K562 (cell line): ENCODE measurements at regions not wholly inside any gene's neighbourhood (a gene's known extent, or its start where the extent isn't known, plus 50 kb on each side); places are given as distances from the start of the nearest gene placed in this dataset.

Experiments used
- ATAC-seq: fragments of 200-7000 bp; cut with Tn5 transposase; 3 replicates; pipeline ENCODE4 v1.9.1; 2020; ENCODE audit warnings: moderate library complexity
- BruUV-seq: library from RNA; stranded (reverse); fragments of 400-500 nt; replicated peaks from 2 replicates; lab custom pipeline; 2021; lab: Mats Ljungman, UMichigan
- CTCF ChIA-PET: fragments of 300-600 bp; formaldehyde crosslinking; extraction: SDS; loops from one replicate; lab custom pipeline; 2021; ENCODE audit warnings: low intra/inter-chr PET ratio; lab: Yijun Ruan, JAX
- POLR2A ChIA-PET: fragments of 300-600, 350-650 bp; sonication (Branson Sonifier 250); formaldehyde crosslinking; extraction: SDS; loops from one replicate; lab custom pipeline; 2021; ENCODE audit warnings: antibody characterized with exemption, inconsistent platforms; lab: Yijun Ruan, JAX
- DNase-seq, 4 experiments: peaks; one replicate each; pipeline versions ENCODE4 v3.0.0 to v3.0.0-alpha.2; 2011 to 2018; ENCODE audit warnings: low spot score in 3 of 4, mixed read lengths in 3 of 4; ENCODE audit errors: extremely low read depth in 1 of 4
- FAIRE-seq: peaks from 2 replicates; lab custom pipeline; 2011; peaks lifted over from hg19 to GRCh38; lab: Jason Lieb, UNC
- H2AFZ ChIP-seq: 2 replicates; pipeline ENCODE4 v1.6.0; 2011; ENCODE audit warnings: low read depth, low read length, control low read depth, inconsistent platforms
- H3K27ac ChIP-seq: fragments of 200-600 bp; 3 replicates; pipeline ENCODE4 v1.8.0; 2011; ENCODE audit warnings: low read depth, mild to moderate bottlenecking, control low read depth, inconsistent platforms, low read length, moderate library complexity, mixed read lengths; ENCODE audit errors: extremely low read depth
- H3K27me3 ChIP-seq, 2 experiments: fragments of 300-600 bp in 1 of 2; 2 replicates in 1 of 2; 3 replicates in 1 of 2; pipeline versions ENCODE4 v1.6.0 to v1.8.0; 2011; ENCODE audit warnings: inconsistent platforms in 2 of 2, low read length in 2 of 2, mild to moderate bottlenecking in 1 of 2, mixed read lengths in 1 of 2, moderate library complexity in 1 of 2; ENCODE audit not compliant: control insufficient read depth in 2 of 2, insufficient read depth in 2 of 2
- H3K36me3 ChIP-seq: fragments of 300-600 bp; 3 replicates; pipeline ENCODE4 v1.8.0; 2011; ENCODE audit warnings: mild to moderate bottlenecking, low read length, inconsistent platforms; ENCODE audit not compliant: control insufficient read depth, insufficient read depth
- H3K4me1 ChIP-seq, 2 experiments: fragments of 200-600 bp in 1 of 2; replicated peaks in 1 of 2; 2 replicates in 1 of 2; 3 replicates in 1 of 2; pipeline versions ENCODE4 v1.5.1 to v1.8.0; 2011; ENCODE audit warnings: inconsistent platforms in 2 of 2, low read length in 2 of 2, mild to moderate bottlenecking in 1 of 2, mixed read lengths in 1 of 2, moderate library complexity in 1 of 2; ENCODE audit not compliant: control insufficient read depth in 2 of 2, insufficient read depth in 2 of 2
- H3K4me2 ChIP-seq: 2 replicates; pipeline ENCODE4 v1.6.1; 2011; ENCODE audit warnings: low read length, control low read depth, inconsistent platforms, mixed read lengths; ENCODE audit not compliant: insufficient read depth
- H3K4me3 ChIP-seq: fragments of 200-600 bp; sonication (generic), shearing (Covaris generic); 2 replicates; pipeline ENCODE4 v1.5.1; 2016; ENCODE audit warnings: control low read depth, inconsistent platforms
- H3K79me2 ChIP-seq: fragments of 200-600 bp; 3 replicates; pipeline ENCODE4 v1.8.0; 2011; ENCODE audit warnings: low read length, inconsistent platforms; ENCODE audit not compliant: control insufficient read depth, insufficient read depth
- H3K9ac ChIP-seq, 2 experiments: 2 replicates each; pipeline versions ENCODE4 v1.6.0 to v1.6.1; 2011; ENCODE audit warnings: low read depth in 2 of 2, low read length in 2 of 2, control low read depth in 1 of 2, inconsistent platforms in 1 of 2, mild to moderate bottlenecking in 1 of 2, mixed read lengths in 1 of 2; ENCODE audit not compliant: insufficient read depth in 1 of 2
- H3K9me1 ChIP-seq: one replicate; pipeline ENCODE4 v1.6.0; 2011; ENCODE audit warnings: inconsistent platforms, mild to moderate bottlenecking, low read length, moderate library complexity; ENCODE audit not compliant: control insufficient read depth, insufficient read depth
- H3K9me3 ChIP-seq: replicated peaks from 2 replicates; pipeline ENCODE4 v1.5.1; 2011; ENCODE audit warnings: low read depth, low read length, inconsistent platforms; ENCODE audit not compliant: control insufficient read depth, insufficient read depth
- H4K20me1 ChIP-seq: replicated peaks from 2 replicates; pipeline ENCODE4 v1.6.1; 2011; ENCODE audit warnings: low read length, inconsistent platforms, mixed read lengths; ENCODE audit not compliant: control insufficient read depth, insufficient read depth
- DNMT1 ChIP-seq: fragments of 450-650 bp; IDR thresholded peaks from 2 replicates; pipeline ENCODE4 v1.6.1; 2016; ENCODE audit warnings: antibody characterized with exemption, mild to moderate bottlenecking
- E2F1 ChIP-seq: sonication (generic); formaldehyde crosslinking; IDR thresholded peaks from 2 replicates; pipeline ENCODE4 v1.8.1; 2023; ENCODE audit warnings: mild to moderate bottlenecking, missing genetic modification reagents, moderate library complexity
- HNRNPUL1 ChIP-seq: fragments of 200-400 bp; formaldehyde crosslinking; IDR thresholded peaks from 2 replicates; pipeline ENCODE4 v1.6.1; 2017; ENCODE audit warnings: low read length
- KLF16 ChIP-seq: IDR thresholded peaks from 2 replicates; pipeline ENCODE4 v1.6.1; 2016; ENCODE audit warnings: antibody characterized with exemption
- NRF1 ChIP-seq, 2 experiments: fragments of 450-650 bp; IDR thresholded peaks in 1 of 2; conservative IDR thresholded peaks in 1 of 2; 2 replicates each; pipeline ENCODE4 v1.6.1; 2014; ENCODE audit warnings: mild to moderate bottlenecking in 2 of 2
- RBM22 ChIP-seq: fragments of 200-400 bp; formaldehyde crosslinking; IDR thresholded peaks from 2 replicates; pipeline ENCODE4 v1.6.1; 2018; ENCODE audit warnings: low read length, low read depth; ENCODE audit not compliant: poor library complexity, severe bottlenecking
- SNAPC5 ChIP-seq: fragments of 250-450 bp; sonication (Bioruptor Pico); IDR thresholded peaks from 2 replicates; pipeline ENCODE4 v1.8.0; 2021; ENCODE audit warnings: moderate library complexity, mild to moderate bottlenecking, inconsistent platforms
- TFAM ChIP-seq: fragments of 250-450 bp; sonication (Bioruptor Pico); conservative IDR thresholded peaks from 2 replicates; pipeline ENCODE4 v1.5.0; 2021; ENCODE audit warnings: mild to moderate bottlenecking, moderate library complexity
- THRAP3 ChIP-seq: fragments of 450-650 bp; IDR thresholded peaks from 2 replicates; pipeline ENCODE4 v1.6.1; 2016; ENCODE audit warnings: mild to moderate bottlenecking, inconsistent platforms, borderline replicate concordance
- ZBTB9 ChIP-seq: fragments of 450-650 bp; formaldehyde crosslinking; IDR thresholded peaks from 2 replicates; pipeline ENCODE4 v1.4.0; 2020; ENCODE audit warnings: mild to moderate bottlenecking, moderate library complexity
- ZNF165 ChIP-seq: fragments of 250-450 bp; sonication (Bioruptor Pico); IDR thresholded peaks from 2 replicates; pipeline ENCODE4 v1.4.0; 2020; ENCODE audit warnings: borderline replicate concordance
- ZNF592 ChIP-seq: fragments of 450-650 bp; IDR thresholded peaks from 2 replicates; pipeline ENCODE4 v1.6.1; 2017; ENCODE audit warnings: antibody characterized with exemption, mild to moderate bottlenecking
- ZNF764 ChIP-seq: fragments of 250-450 bp; sonication (Bioruptor Pico); IDR thresholded peaks from 2 replicates; pipeline ENCODE4 v1.4.0; 2020; ENCODE audit warnings: low read depth, mild to moderate bottlenecking, moderate library complexity
- ZSCAN32 ChIP-seq: fragments of 450-650 bp; formaldehyde crosslinking; IDR thresholded peaks from 2 replicates; pipeline ENCODE4 v1.4.0; 2020; ENCODE audit warnings: mild to moderate bottlenecking, moderate library complexity
- WGBS: fragments of 100-300 bp; shearing (Covaris generic); methylation state at CpG from one replicate; pipeline ENCODE4 v1.1.6; 2016; ENCODE audit warnings: low coverage, mixed read lengths; ENCODE audit not compliant: insufficient coverage; ENCODE audit errors: missing lambda C conversion rate; 5-methylcytosine and 5-hydroxymethylcytosine counted together
- in situ Hi-C: fragments of 300-500 bp; cut with MboI; formaldehyde crosslinking; loops from 4 replicates; pipeline ENCODE4 v1.15.0; 2018; ENCODE audit warnings: inconsistent platforms, mixed read lengths
- intact Hi-C: fragments of 100-400 bp; cut with micrococcal nuclease; formaldehyde crosslinking; loops from 2 replicates; pipeline ENCODE4 v1.14.2; 2022

- FAIRE-seq (no peak), ATAC-seq (no peak), DNase-seq (no peak)
- Histone ChIP-seq H3K9me1 (no peaks in the 10 kb centered on the region), H3K27ac (no peak overlapping the region), H3K27me3 (peaks cover 8 to 23% of the 10 kb centered on the region in 2 experiments; a peak in 4 of 5 replicates), H3K9me3 (no peaks in the 10 kb centered on the region), H3K4me2 (no peak overlapping the region), H3K9ac (no peak overlapping the region), H2AFZ (no peak overlapping the region), H4K20me1 (no peaks in the 10 kb centered on the region), H3K79me2 (no peaks in the 10 kb centered on the region), H3K4me1 (no peaks in the 10 kb centered on the region; a peak in 1 of 5 replicates), H3K4me3 (no peak overlapping the region), H3K36me3 (no peaks in the 10 kb centered on the region)
- in situ Hi-C loops (no loop called here), intact Hi-C loops (no loop called here)
- BruUV-seq: no TSS peak
- 2% methylated on average over 8 of the region's 8 CpGs for WGBS
- POLR2A ChIA-PET: interaction anchor here (0.7 to 1.4 kb wide), 3 partner anchors 20 to 353 kb away, joined by 3 to 4 read pairs (median 3); no protein-coding TSS in a partner anchor
- CTCF ChIA-PET: interaction anchor here (0.7 kb wide), 1 partner anchor 771 kb away, joined by 4 read pairs; no protein-coding TSS in a partner anchor
- TF ChIP-seq RBM22 (no peak), ZNF764 (CRISPR knock-in tag) (no peak), THRAP3 (no peak), HNRNPUL1 (no peak), NRF1 (conservative IDR thresholded peaks at IDR 0.05 in 1 of 2, IDR thresholded peaks at IDR 0.05 in 1 of 2) (no peak), ZSCAN32 (CRISPR knock-in tag) (no peak), ZBTB9 (CRISPR knock-in tag) (no peak), ZNF592 (no peak), DNMT1 (no peak), TFAM (CRISPR knock-in tag) (no peak), ZNF165 (CRISPR knock-in tag) (no peak), SNAPC5 (CRISPR knock-in tag) (no peak), KLF16 (no peak), E2F1 (CRISPR knock-in tag) (no peak)
Observed at GRCh38 chr3:23735535-23736326, 70.0 kb upstream of the UBE2E1 start.
